ENCODE measurements at regions not wholly inside any gene's neighbourhood (a gene's known extent, or its start where the extent isn't known, plus 50 kb on each side); places are given as distances from the start of the nearest gene placed in this dataset.

DNA sequence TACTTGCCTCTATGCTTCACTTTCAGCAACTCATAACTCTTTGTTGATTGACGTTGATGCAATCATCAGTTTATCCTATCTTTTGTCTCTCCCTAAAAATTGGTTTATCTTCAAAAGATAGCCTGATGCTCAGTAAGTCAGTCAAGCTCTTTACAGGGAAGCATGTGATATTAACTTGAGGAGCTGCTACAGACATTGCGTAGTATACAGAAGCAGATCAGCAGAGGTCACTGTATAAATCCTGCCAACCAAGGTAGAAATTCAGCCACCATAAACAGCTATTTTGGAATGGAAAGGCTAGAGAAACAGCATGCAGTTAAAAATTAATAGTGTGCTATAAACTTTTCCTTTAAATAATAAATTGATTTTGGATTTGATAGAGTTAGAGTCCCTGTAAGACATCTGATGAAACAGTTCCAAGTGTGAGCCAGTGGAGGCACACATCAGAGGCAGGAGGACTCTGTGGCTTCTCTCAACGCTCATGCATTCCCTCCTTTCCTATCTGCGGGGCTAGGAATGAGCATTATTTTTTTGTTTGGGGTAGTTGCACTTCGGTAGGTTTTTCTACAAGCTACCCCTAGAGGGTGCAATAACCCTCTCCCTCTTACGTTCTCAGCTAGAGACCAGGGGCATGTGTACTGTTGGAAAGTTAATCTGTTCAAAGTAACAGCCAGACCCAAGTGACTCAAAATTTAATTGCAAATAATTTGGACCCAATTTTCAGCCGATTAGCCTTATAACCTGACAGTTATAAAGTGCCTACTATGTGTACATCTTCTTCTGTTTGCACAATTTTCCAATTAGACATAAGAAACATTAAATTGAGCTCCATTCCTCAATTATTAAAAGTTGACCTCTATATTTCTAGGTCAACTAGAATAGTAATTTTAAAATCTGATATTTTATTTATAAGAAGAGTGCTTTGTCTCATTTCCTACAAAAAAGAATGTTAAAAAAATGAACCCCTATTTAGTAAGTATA is 647.7 kb upstream of the SOX9 start:
- Histone ChIP-seq H3K36me3 (ENCODE audit: control insufficient read depth, insufficient read depth, low read length) (no peaks in the 10 kb centered on the region), H3K4me3 (replicated peaks; ENCODE audit: low read depth, low read length) (no peak overlapping the region), H3K27me3 (replicated peaks; ENCODE audit: control insufficient read depth, insufficient read depth, low read length) (no peaks in the 10 kb centered on the region)
- TF ChIP-seq, protein P1, sequence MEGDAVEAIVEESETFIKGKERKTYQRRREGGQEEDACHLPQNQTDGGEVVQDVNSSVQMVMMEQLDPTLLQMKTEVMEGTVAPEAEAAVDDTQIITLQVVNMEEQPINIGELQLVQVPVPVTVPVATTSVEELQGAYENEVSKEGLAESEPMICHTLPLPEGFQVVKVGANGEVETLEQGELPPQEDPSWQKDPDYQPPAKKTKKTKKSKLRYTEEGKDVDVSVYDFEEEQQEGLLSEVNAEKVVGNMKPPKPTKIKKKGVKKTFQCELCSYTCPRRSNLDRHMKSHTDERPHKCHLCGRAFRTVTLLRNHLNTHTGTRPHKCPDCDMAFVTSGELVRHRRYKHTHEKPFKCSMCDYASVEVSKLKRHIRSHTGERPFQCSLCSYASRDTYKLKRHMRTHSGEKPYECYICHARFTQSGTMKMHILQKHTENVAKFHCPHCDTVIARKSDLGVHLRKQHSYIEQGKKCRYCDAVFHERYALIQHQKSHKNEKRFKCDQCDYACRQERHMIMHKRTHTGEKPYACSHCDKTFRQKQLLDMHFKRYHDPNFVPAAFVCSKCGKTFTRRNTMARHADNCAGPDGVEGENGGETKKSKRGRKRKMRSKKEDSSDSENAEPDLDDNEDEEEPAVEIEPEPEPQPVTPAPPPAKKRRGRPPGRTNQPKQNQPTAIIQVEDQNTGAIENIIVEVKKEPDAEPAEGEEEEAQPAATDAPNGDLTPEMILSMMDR (IDR thresholded peaks at IDR 0.05; ENCODE audit: insufficient read depth, low read length, poor library complexity, severe bottlenecking): peak; percentile 72
- DNase-seq (ENCODE audit: extremely low read depth, insufficient read length): no peak

DNA sequence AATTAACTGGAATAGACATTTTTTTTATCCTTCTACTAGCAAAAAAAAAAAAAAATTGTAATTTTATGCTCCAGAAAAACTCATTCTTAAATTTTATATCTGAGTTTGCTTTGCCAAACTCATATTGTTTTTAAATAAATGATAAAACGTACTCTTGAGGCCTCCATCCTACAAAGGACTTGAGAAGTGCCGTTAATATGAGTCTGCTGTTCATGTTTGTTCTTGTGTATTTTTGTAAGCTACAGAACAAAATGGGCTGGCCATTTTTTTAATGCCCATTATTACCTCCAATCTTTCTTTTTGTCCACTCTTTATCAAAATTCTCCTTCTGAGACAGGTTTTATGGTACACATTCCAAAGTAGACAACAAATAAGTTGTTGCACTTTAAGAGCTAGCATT is 643.5 kb upstream of the SOX9 start:
- Histone ChIP-seq H3K4me3 (replicated peaks; ENCODE audit: low read depth, low read length) (no peak overlapping the region), H3K27me3 (replicated peaks; ENCODE audit: control insufficient read depth, insufficient read depth, low read length) (no peaks in the 10 kb centered on the region), H3K36me3 (ENCODE audit: control insufficient read depth, insufficient read depth, low read length) (no peaks in the 10 kb centered on the region)
- no peak for DNase-seq (ENCODE audit: extremely low read depth, insufficient read length)
- TF ChIP-seq, protein P1 (IDR thresholded peaks at IDR 0.05; ENCODE audit: insufficient read depth, low read length, poor library complexity, severe bottlenecking): no peak

DNA sequence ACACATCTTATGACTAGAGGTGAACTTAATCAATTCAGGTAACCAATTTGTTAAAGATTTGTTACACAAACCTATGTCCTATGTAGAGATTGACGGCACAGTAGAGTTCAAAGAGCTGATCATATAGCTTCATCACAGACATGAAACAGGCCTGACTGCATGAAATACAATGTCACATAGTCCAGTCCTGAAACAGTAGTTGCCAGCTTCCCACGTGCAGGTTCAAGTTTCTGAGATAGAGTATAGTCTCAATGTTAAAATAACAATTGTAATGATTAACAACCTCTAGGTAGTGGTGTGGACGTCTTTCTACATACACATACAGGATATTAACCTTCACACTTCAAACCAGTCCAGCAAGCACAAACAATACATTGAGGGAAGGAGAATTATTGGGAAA is 640.7 kb upstream of the SOX9 start:
- no peak for DNase-seq (ENCODE audit: extremely low read depth, insufficient read length)
- Histone ChIP-seq H3K36me3 (ENCODE audit: control insufficient read depth, insufficient read depth, low read length) (no peaks in the 10 kb centered on the region), H3K4me3 (replicated peaks; ENCODE audit: low read depth, low read length) (no peak overlapping the region), H3K27me3 (replicated peaks; ENCODE audit: control insufficient read depth, insufficient read depth, low read length) (no peaks in the 10 kb centered on the region)
- TF ChIP-seq, protein P1 (IDR thresholded peaks at IDR 0.05; ENCODE audit: insufficient read depth, low read length, poor library complexity, severe bottlenecking): no peak

DNA sequence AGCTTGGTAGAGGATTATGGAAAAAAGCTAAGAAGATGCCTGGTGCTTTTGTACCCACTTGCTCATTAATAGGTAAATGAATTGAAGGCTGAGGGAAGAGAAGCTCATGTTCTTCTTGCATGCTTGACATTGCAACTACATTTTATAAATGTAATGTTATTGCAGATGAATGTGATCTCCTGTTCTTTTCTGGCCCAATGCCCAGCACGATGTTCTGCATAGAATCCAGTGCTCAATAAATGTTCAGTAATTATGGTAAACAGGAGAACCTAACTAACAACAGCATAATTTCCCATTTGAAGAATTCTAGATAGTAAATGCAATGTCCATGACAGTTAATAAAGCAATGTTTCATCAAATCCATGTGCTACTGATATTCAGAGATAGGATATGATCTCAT is 638.2 kb upstream of the SOX9 start:
- TF ChIP-seq, protein P1 (IDR thresholded peaks at IDR 0.05; ENCODE audit: insufficient read depth, low read length, poor library complexity, severe bottlenecking): no peak
- no peak overlapping the region for H3K4me3 ChIP-seq (replicated peaks; ENCODE audit: low read depth, low read length)
- no peak for DNase-seq (ENCODE audit: extremely low read depth, insufficient read length)
- no peaks in the 10 kb centered on the region for H3K36me3 ChIP-seq (ENCODE audit: control insufficient read depth, insufficient read depth, low read length)
- no peaks in the 10 kb centered on the region for H3K27me3 ChIP-seq (replicated peaks; ENCODE audit: control insufficient read depth, insufficient read depth, low read length)

DNA sequence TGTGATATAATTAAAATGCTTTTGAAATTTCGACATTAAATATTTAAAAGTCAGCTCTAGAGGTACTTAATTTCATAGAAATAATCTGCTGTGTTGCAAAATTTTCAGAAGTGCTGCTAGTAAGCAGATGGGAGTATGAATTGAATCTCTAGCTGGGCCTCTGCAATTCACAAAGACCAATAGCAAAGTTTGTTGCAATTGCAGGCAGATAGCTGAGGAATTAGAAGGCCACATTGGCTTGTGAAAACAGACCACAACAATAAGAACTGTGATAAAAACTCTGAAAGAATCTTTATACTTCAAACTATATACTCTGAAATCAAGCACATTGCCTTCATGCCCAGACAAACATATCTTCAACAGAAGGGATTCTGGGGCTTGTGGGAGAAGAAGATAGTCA is 636.3 kb upstream of the SOX9 start:
- TF ChIP-seq, protein P1 (IDR thresholded peaks at IDR 0.05; ENCODE audit: insufficient read depth, low read length, poor library complexity, severe bottlenecking): no peak
- Histone ChIP-seq H3K27me3 (replicated peaks; ENCODE audit: control insufficient read depth, insufficient read depth, low read length) (no peaks in the 10 kb centered on the region), H3K4me3 (replicated peaks; ENCODE audit: low read depth, low read length) (no peak overlapping the region), H3K36me3 (ENCODE audit: control insufficient read depth, insufficient read depth, low read length) (no peaks in the 10 kb centered on the region)
- no peak for DNase-seq (ENCODE audit: extremely low read depth, insufficient read length)

All from GM06990 (cell line).